ENCODE measurements at regions not wholly inside any gene's neighbourhood (a gene's known extent, or its start where the extent isn't known, plus 50 kb on each side); places are given as distances from the start of the nearest gene placed in this dataset.

DNA sequence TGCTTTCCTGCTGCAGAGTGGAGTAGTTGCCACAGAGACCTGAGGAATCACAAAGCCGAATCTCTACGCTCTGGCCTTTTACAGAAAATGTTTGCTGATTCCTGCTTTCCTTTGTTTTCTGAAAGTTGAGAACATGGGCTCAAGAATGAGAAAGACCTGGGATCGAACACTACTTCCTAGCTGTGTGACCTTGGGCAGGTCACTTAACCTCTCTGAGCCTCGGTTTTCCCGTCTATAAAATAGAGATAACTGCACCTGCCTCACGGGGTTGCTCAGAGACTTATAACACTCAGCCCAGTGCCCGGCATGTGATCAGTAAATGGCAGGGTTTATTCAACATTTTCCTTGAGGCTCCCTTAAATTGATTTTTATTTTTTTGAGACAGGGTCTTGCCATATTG is 70.9 kb upstream of the ALX4 start:
- Histone ChIP-seq H3K27me3 (replicated peaks in 1 of 4; ENCODE audit: control extremely low read depth in 1 of 4, control insufficient read depth in 3 of 4, insufficient read depth in 4 of 4, low read length in 3 of 4) (peaks cover 0 to 8% (median 2%) of the 10 kb centered on the region in 4 experiments), H3K4me1 (ENCODE audit: control insufficient read depth in 2 of 2, insufficient read depth in 2 of 2, low read length in 2 of 2) (no peaks in the 10 kb centered on the region), H3K4me2 (replicated peaks; ENCODE audit: low read depth, low read length, poor library complexity, severe bottlenecking) (no peak overlapping the region), H2AFZ (ENCODE audit: insufficient read depth, low read depth, low read length, poor library complexity, severe bottlenecking) (no peak overlapping the region), H3K36me3 (replicated peaks in 1 of 2; ENCODE audit: control extremely low read depth in 1 of 2, control insufficient read depth in 1 of 2, extremely low read depth in 1 of 2, insufficient read depth in 2 of 2, low read length in 1 of 2) (no peaks in the 10 kb centered on the region), H3K27ac (ENCODE audit: low read length in 2 of 2) (no peak overlapping the region), H3K9me3 (ENCODE audit: control extremely low read depth in 1 of 3, control insufficient read depth in 2 of 3, insufficient read depth in 1 of 3, low read length in 2 of 3) (peaks cover 0 to 15% (median 0%) of the 10 kb centered on the region in 3 donors), H4K20me1 (ENCODE audit: control insufficient read depth, insufficient read depth, low read length, poor library complexity, severe bottlenecking) (no peaks in the 10 kb centered on the region), H3K4me3 (ENCODE audit: control extremely low read depth in 1 of 5, extremely low read depth in 1 of 5, insufficient read depth in 1 of 5, low read depth in 2 of 5, low read length in 4 of 5) (no peak overlapping the region), H3K79me2 (ENCODE audit: control insufficient read depth, insufficient read depth, low read length) (no peaks in the 10 kb centered on the region), H3K9ac (ENCODE audit: low read length) (no peak overlapping the region)
- peaks cover 39% of the 10 kb centered on the region for H3K27me3 Mint-ChIP-seq
- TF ChIP-seq EZH2 (IDR thresholded peaks at IDR 0.05; ENCODE audit: borderline replicate concordance, insufficient read depth, low read depth, low read length, poor library complexity, severe bottlenecking) (no peak), CTCF (IDR thresholded peaks at IDR 0.05) (no peak)
- 97% methylated on average over 7 of the region's 7 CpGs for WGBS (ENCODE audit: insufficient coverage)
- intact Hi-C loops (cut with micrococcal nuclease), result no loop called here
- POLR2A ChIA-PET, result no interaction called here
- CTCF ChIA-PET, result no interaction called here
- H3K27ac Mint-ChIP-seq, result no peak overlapping the region
- DNase-seq (no peak), ATAC-seq (ENCODE audit: low read depth) (no peak)
- no peaks in the 10 kb centered on the region for H3K9me3 Mint-ChIP-seq (ENCODE audit: insufficient read depth)
- H3K4me3 Mint-ChIP-seq, result no peak overlapping the region
- no peaks in the 10 kb centered on the region for H3K4me1 Mint-ChIP-seq

- no peaks in the 10 kb centered on the region for H3K4me1 Mint-ChIP-seq
- H3K27me3 Mint-ChIP-seq, result peaks cover 41% of the 10 kb centered on the region
- intact Hi-C loops (cut with micrococcal nuclease), result no loop called here
These were observed 71.3 kb upstream of the ALX4 start for GRCh38 chr11:44381261-44381660.

More at GRCh38 chr11:44381261-44381660, 71.3 kb upstream of the ALX4 start:
- Histone ChIP-seq H2AFZ (ENCODE audit: insufficient read depth, low read depth, low read length, poor library complexity, severe bottlenecking) (no peak overlapping the region), H3K79me2 (ENCODE audit: control insufficient read depth, insufficient read depth, low read length) (no peaks in the 10 kb centered on the region), H3K36me3 (replicated peaks in 1 of 2; ENCODE audit: control extremely low read depth in 1 of 2, control insufficient read depth in 1 of 2, extremely low read depth in 1 of 2, insufficient read depth in 2 of 2, low read length in 1 of 2) (no peaks in the 10 kb centered on the region), H3K9ac (ENCODE audit: low read length) (no peak overlapping the region), H3K4me1 (ENCODE audit: control insufficient read depth in 2 of 2, insufficient read depth in 2 of 2, low read length in 2 of 2) (no peaks in the 10 kb centered on the region), H3K4me2 (replicated peaks; ENCODE audit: low read depth, low read length, poor library complexity, severe bottlenecking) (no peak overlapping the region), H3K27me3 (replicated peaks in 1 of 4; ENCODE audit: control extremely low read depth in 1 of 4, control insufficient read depth in 3 of 4, insufficient read depth in 4 of 4, low read length in 3 of 4) (peaks cover 0 to 8% (median 2%) of the 10 kb centered on the region in 4 experiments), H3K9me3 (ENCODE audit: control extremely low read depth in 1 of 3, control insufficient read depth in 2 of 3, insufficient read depth in 1 of 3, low read length in 2 of 3) (peaks cover 0 to 13% (median 0%) of the 10 kb centered on the region in 3 donors), H4K20me1 (ENCODE audit: control insufficient read depth, insufficient read depth, low read length, poor library complexity, severe bottlenecking) (no peaks in the 10 kb centered on the region), H3K27ac (ENCODE audit: low read length in 2 of 2) (no peak overlapping the region), H3K4me3 (ENCODE audit: control extremely low read depth in 1 of 5, extremely low read depth in 1 of 5, insufficient read depth in 1 of 5, low read depth in 2 of 5, low read length in 4 of 5) (no peak overlapping the region)
- ChIA-PET CTCF (no interaction called here), POLR2A (no interaction called here)
- Mint-ChIP-seq H3K9me3 (ENCODE audit: insufficient read depth) (no peaks in the 10 kb centered on the region), H3K4me3 (no peak overlapping the region), H3K27ac (no peak overlapping the region)
- ATAC-seq (ENCODE audit: low read depth), result no peak
- 87% methylated on average over 4 of the region's 6 CpGs for WGBS (ENCODE audit: insufficient coverage)
- no peak for DNase-seq
- TF ChIP-seq CTCF (IDR thresholded peaks at IDR 0.05) (no peak), EZH2 (IDR thresholded peaks at IDR 0.05; ENCODE audit: borderline replicate concordance, insufficient read depth, low read depth, low read length, poor library complexity, severe bottlenecking) (no peak)
